Gastroesophageal sphincter (tissue), 4 donors: ENCODE measurements at regions not wholly inside any gene's neighbourhood (a gene's known extent, or its start where the extent isn't known, plus 50 kb on each side); places are given as distances from the start of the nearest gene placed in this dataset.
"Not testable (repeated sequence)": the region's sequence is repeated elsewhere in the genome, so short reads cannot be mapped to it uniquely, and the experiment has no call there.

Experiments
- ATAC-seq: fragments of 150-250 bp; one replicate; pipeline ENCODE4 v1.9.1; 2016; ENCODE audit warnings: mild to moderate bottlenecking, moderate library complexity
- H3K27ac ChIP-seq, 4 donors: fragments of 200-600 bp; sonication (generic) in 3 of 4; 1 replicate in 3 of 4; 2 replicates in 1 of 4; pipeline ENCODE4 v1.5.1; 2016 to 2019
- H3K27me3 ChIP-seq: fragments of 200-600 bp; sonication (generic); one replicate; pipeline ENCODE4 v1.5.1; 2019
- H3K36me3 ChIP-seq, 2 donors: fragments of 200-600 bp; sonication (generic); one replicate each; pipeline ENCODE4 v1.5.1; 2019; ENCODE audit warnings: control low read depth in 1 of 2
- H3K4me1 ChIP-seq, 3 donors: fragments of 200-600 bp; sonication (generic); 1 replicate in 2 of 3; 2 replicates in 1 of 3; pipeline ENCODE4 v1.5.1; 2016 to 2019; ENCODE audit warnings: control low read depth in 2 of 3
- H3K4me3 ChIP-seq, 2 donors: fragments of 200-600 bp; sonication (generic); one replicate each; pipeline ENCODE4 v1.5.1; 2019; ENCODE audit warnings: mild to moderate bottlenecking in 1 of 2, moderate library complexity in 1 of 2
- H3K9me3 ChIP-seq, 3 donors: fragments of 200-600 bp; sonication (generic); one replicate each; pipeline ENCODE4 v1.5.1; 2017 to 2019; ENCODE audit warnings: control low read depth in 2 of 3
- CTCF ChIP-seq, 4 experiments: fragments of 200-600 bp in 2 of 4; fragments of 450-650 bp in 2 of 4; sonication (generic) in 1 of 4; IDR thresholded peaks; one replicate each; pipeline ENCODE4 v1.5.1; 2017 to 2019; ENCODE audit warnings: antibody characterized with exemption in 4 of 4, mild to moderate bottlenecking in 2 of 4, moderate library complexity in 2 of 4
- EP300 ChIP-seq: sonication (generic); formaldehyde crosslinking; IDR thresholded peaks from one replicate; pipeline ENCODE4 v1.6.1; 2017; ENCODE audit warnings: antibody characterized with exemption, mild to moderate bottlenecking
- POLR2A ChIP-seq, 2 donors: fragments of 450-650 bp; IDR thresholded peaks; one replicate each; pipeline ENCODE4 v1.6.1; 2017; ENCODE audit warnings: antibody characterized with exemption in 2 of 2, mild to moderate bottlenecking in 2 of 2, moderate library complexity in 1 of 2
- POLR2AphosphoS5 ChIP-seq: sonication (generic); formaldehyde crosslinking; IDR thresholded peaks from one replicate; pipeline ENCODE4 v1.6.1; 2017; ENCODE audit warnings: antibody characterized with exemption
- WGBS, 2 donors: methylation state at CpG; one replicate each; pipeline ENCODE4 v1.1.5; 2018; ENCODE audit warnings: low coverage in 1 of 2; 5-methylcytosine and 5-hydroxymethylcytosine counted together

DNA sequence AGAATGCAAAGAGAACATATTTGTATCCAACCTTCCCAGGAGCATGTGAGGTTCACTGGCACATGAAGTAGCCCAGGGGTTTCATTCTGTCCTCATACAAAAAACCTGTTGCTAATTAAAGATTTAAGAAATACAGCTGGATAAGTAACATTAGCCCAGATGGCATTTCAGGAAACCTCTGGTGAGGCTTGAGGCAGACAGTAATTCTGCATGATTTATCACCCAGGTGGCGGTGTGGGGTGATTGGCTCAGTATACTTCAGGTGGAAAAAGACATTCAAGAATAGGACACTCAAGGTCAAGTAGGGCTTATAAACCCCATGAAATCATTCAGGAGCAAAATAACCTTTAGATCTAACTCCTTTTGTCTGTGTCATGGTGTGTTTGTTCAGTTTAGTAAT is 237.4 kb downstream of the RNF144A start:
- Histone ChIP-seq H3K9me3 (peaks cover 0 to 17% (median 0%) of the 10 kb centered on the region in 3 donors), H3K27me3 (no peaks in the 10 kb centered on the region), H3K4me3 (no peak overlapping the region), H3K4me1 (no peaks in the 10 kb centered on the region), H3K27ac (no peak overlapping the region), H3K36me3 (no peaks in the 10 kb centered on the region)
- 100% methylated on average over 1 of the region's 1 CpG; no CpG with 5 or more reads in 1 of the 2 donors for WGBS, 2 donors
- TF ChIP-seq POLR2AphosphoS5 (no peak), POLR2A (IDR thresholded peaks at IDR 0.05) (no peak), EP300 (no peak), CTCF (IDR thresholded peaks at IDR 0.05) (no peak)
- ATAC-seq: no peak

DNA sequence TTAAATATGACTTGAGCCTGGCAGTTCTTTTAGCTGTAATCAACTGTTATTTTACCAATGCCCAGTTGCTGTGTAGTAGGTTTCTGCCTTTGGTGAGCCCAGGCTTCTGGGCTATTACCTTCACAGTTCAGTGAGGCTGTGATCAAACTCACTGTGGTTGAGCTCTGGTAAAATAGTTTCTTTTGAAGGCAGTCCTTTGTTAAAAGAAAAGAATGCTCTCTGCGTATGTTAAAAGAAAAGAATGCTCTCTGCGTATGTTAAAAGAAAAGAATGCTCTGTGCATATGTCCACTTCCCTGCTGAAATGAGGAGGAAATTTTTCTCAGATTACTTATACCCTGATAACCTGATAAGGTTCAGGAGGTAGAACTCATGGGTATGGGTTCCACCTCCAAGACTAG is 244.3 kb downstream of the RNF144A start:
- H3K9me3 ChIP-seq: no peaks in the 10 kb centered on the region
- H3K36me3 ChIP-seq: no peaks in the 10 kb centered on the region
- TF ChIP-seq CTCF (IDR thresholded peaks at IDR 0.05) (no peak), POLR2A (IDR thresholded peaks at IDR 0.05) (no peak), POLR2AphosphoS5 (no peak), EP300 (no peak)
- 76 to 84% methylated on average over 2 of the region's 2 CpGs for WGBS, 2 donors
- no peak for ATAC-seq
- no peaks in the 10 kb centered on the region for H3K27me3 ChIP-seq
- H3K4me3 ChIP-seq: no peak overlapping the region
- no peak overlapping the region for H3K27ac ChIP-seq
- H3K4me1 ChIP-seq: no peaks in the 10 kb centered on the region

GRCh38 chr2:7165736-7166135 is 248.5 kb downstream of the RNF144A start:
- no peak for ATAC-seq
- no peak for TF ChIP-seq POLR2AphosphoS5
- TF ChIP-seq POLR2A (IDR thresholded peaks at IDR 0.05): no peak
- no peak for TF ChIP-seq CTCF (IDR thresholded peaks at IDR 0.05)
- TF ChIP-seq EP300: no peak
- no peaks in the 10 kb centered on the region for H3K36me3 ChIP-seq

DNA sequence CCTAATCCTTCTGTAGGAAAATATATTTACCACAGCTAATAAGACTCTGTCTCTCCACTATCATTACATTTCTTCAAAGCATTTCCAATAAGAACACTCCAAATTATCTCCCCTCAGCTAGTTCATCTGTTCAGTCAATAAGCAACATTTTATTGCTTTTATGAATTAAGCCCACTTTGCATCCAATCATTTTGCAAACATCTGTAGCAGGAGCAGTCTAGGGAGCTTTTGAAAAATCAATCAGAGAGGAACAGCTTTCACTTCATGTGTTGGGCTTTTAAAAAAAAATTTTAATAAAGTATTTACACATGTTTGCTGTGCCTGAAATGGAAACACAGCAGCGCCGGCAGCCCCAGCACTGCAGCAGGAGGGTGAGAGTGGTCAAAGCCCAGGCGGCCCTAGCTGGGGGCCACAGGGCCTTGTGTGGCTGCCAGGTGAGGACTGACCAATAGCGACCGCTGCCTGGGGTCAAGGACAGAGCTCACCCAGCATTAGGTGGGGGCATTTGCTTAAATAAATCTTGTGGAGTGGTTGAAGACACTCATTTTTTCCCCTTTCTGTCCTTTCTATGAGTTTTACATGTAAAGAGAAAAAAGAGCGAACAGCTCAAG is 250.7 kb downstream of the RNF144A start:
- TF ChIP-seq CTCF (IDR thresholded peaks at IDR 0.05): no peak
- TF ChIP-seq EP300: no peak
- TF ChIP-seq POLR2A (IDR thresholded peaks at IDR 0.05): no peak
- TF ChIP-seq POLR2AphosphoS5: no peak
- Histone ChIP-seq H3K27me3 (no peaks in the 10 kb centered on the region), H3K4me3 (no peak overlapping the region), H3K27ac (no peak overlapping the region), H3K36me3 (no peaks in the 10 kb centered on the region), H3K4me1 (no peaks in the 10 kb centered on the region), H3K9me3 (no peaks in the 10 kb centered on the region)
- no peak for ATAC-seq
- WGBS, 2 donors: 30 to 78% methylated on average over 2 to 6 of the region's 6 CpGs

More at GRCh38 chr2:7165736-7166135, 248.5 kb downstream of the RNF144A start:
- Histone ChIP-seq H3K27ac (no peak overlapping the region), H3K27me3 (no peaks in the 10 kb centered on the region), H3K4me3 (no peak overlapping the region), H3K4me1 (no peaks in the 10 kb centered on the region), H3K9me3 (no peaks in the 10 kb centered on the region)
- 100% methylated on average over 1 of the region's 1 CpG; no CpG with 5 or more reads in 1 of the 2 donors for WGBS, 2 donors

DNA sequence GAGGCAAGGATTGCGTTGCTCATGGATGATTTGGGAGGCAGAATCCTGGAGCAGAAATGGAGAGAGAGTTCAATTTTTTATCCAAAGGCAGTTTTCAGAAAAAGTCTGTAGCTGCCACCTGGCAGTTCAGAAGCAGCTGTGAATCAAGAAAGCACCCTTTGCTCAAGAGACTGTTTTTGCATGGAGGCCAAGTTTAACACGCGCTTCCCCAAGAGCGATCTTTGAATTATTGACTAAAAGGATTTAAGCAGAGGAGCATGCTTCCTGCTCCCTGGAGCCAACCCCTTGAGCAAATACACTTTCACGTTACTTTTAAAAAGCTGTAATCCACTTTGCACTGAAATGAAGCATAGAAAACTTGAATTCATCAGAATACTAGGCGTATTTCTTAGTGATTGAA is 252.4 kb downstream of the RNF144A start:
- Histone ChIP-seq H3K36me3 (no peaks in the 10 kb centered on the region), H3K4me3 (no peak overlapping the region), H3K27ac (no peak overlapping the region), H3K9me3 (no peaks in the 10 kb centered on the region), H3K4me1 (no peaks in the 10 kb centered on the region), H3K27me3 (no peaks in the 10 kb centered on the region)
- no peak for ATAC-seq
- WGBS, 2 donors: 69 to 73% methylated on average over 6 of the region's 6 CpGs
- TF ChIP-seq EP300 (no peak), CTCF (IDR thresholded peaks at IDR 0.05) (no peak), POLR2A (IDR thresholded peaks at IDR 0.05) (no peak), POLR2AphosphoS5 (no peak)

DNA sequence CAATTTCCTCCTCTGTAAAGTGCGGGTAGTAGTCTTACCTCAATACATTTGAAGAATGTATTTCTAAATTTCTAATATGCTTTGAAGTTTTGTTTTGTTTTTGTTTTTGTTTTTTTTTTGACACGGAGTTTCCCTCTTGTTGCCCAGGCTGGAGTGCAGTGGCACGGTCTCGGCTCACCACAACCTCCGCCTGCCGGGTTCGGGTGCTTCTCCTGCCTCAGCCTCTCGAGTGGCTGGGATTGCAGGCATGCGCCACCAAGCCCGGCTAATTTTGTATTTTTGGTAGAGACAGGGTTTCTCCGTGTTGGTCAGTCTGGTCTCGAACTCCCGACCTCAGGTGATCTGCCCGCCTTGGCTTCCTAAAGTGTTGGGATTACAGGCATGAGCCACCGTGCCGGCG is 261.8 kb downstream of the RNF144A start:
- not testable (repeated sequence) for ATAC-seq

More for the DNA sequence above, 261.8 kb downstream of the RNF144A start:
- H3K4me1 ChIP-seq, H3K27me3 ChIP-seq, H3K36me3 ChIP-seq, H3K27ac ChIP-seq, H3K9me3 ChIP-seq, H3K4me3 ChIP-seq: not testable (repeated sequence)
- 86 to 96% methylated on average over 1 to 17 of the region's 17 CpGs for WGBS, 2 donors
